WTC11 (cell line): ENCODE measurements at regions not wholly inside any gene's neighbourhood (a gene's known extent, or its start where the extent isn't known, plus 50 kb on each side); places are given as distances from the start of the nearest gene placed in this dataset.

Source experiments
- ATAC-seq: fragments of 200-7000 bp; cut with Tn5 transposase; 2 replicates; pipeline ENCODE4 v1.10.0; 2021; ENCODE audit warnings: mild to moderate bottlenecking, moderate library complexity
- CTCF ChIA-PET: fragments of 300-600 bp; sonication (Branson Sonifier 250); formaldehyde crosslinking; loops from one replicate; lab custom pipeline; 2021; ENCODE audit warnings: antibody characterized with exemption; lab: Charles Lee
- POLR2A ChIA-PET: fragments of 350-600 bp; sonication (Branson Sonifier 250); formaldehyde crosslinking; loops from one replicate; lab custom pipeline; 2021; ENCODE audit warnings: antibody characterized with exemption; lab: Charles Lee
- DNase-seq: peaks from one replicate; pipeline ENCODE4 v3.0.0; 2021; ENCODE audit warnings: low spot score
- H3K27ac Mint-ChIP-seq: 2 replicates; pipeline ENCODE4 v1.8.0; 2021; ENCODE audit warnings: mixed read lengths
- H3K27me3 Mint-ChIP-seq: 2 replicates; pipeline ENCODE4 v1.8.0; 2021; ENCODE audit warnings: low read depth, mild to moderate bottlenecking, moderate library complexity, mixed read lengths
- H3K36me3 Mint-ChIP-seq: 2 replicates; pipeline ENCODE4 v1.8.0; 2021; ENCODE audit warnings: mixed read lengths
- H3K4me1 Mint-ChIP-seq: 2 replicates; pipeline ENCODE4 v1.8.0; 2022; ENCODE audit warnings: mixed read lengths
- H3K4me3 Mint-ChIP-seq: 2 replicates; pipeline ENCODE4 v1.8.0; 2021; ENCODE audit warnings: mild to moderate bottlenecking, moderate library complexity, mixed read lengths
- H3K9me3 Mint-ChIP-seq: 2 replicates; pipeline ENCODE4 v1.8.0; 2021; ENCODE audit warnings: mixed read lengths
- ETV6 ChIP-seq: sonication (generic); formaldehyde crosslinking; IDR thresholded peaks from 2 replicates; pipeline ENCODE4 v1.8.1; 2022; ENCODE audit warnings: mild to moderate bottlenecking, missing genetic modification reagents
- MYBL2 ChIP-seq: sonication (generic); formaldehyde crosslinking; IDR thresholded peaks from 2 replicates; pipeline ENCODE4 v1.8.1; 2023; ENCODE audit warnings: mild to moderate bottlenecking, moderate library complexity, missing genetic modification reagents
- NFATC4 ChIP-seq: fragments of 250-450 bp; sonication (Bioruptor Pico); IDR thresholded peaks from 2 replicates; pipeline ENCODE4 v1.9.0; 2021; ENCODE audit warnings: mild to moderate bottlenecking
- NR2C2 ChIP-seq: sonication (generic); formaldehyde crosslinking; IDR thresholded peaks from 2 replicates; pipeline ENCODE4 v1.8.0; 2022; ENCODE audit warnings: mild to moderate bottlenecking, missing genetic modification reagents
- RELA ChIP-seq: sonication (generic); formaldehyde crosslinking; IDR thresholded peaks from 2 replicates; pipeline ENCODE4 v1.8.1; 2022; ENCODE audit warnings: missing genetic modification reagents, mild to moderate bottlenecking, borderline replicate concordance
- SMAD3 ChIP-seq: sonication (generic); formaldehyde crosslinking; IDR thresholded peaks from 2 replicates; pipeline ENCODE4 v1.8.0; 2022; ENCODE audit warnings: missing genetic modification reagents, mild to moderate bottlenecking, borderline replicate concordance
- SOX15 ChIP-seq: fragments of 250-450 bp; sonication (Bioruptor Pico); IDR thresholded peaks from 2 replicates; pipeline ENCODE4 v1.9.0; 2021; ENCODE audit warnings: mild to moderate bottlenecking
- ZNF396 ChIP-seq: fragments of 250-450 bp; sonication (Bioruptor Pico); IDR thresholded peaks from 2 replicates; pipeline ENCODE4 v1.8.0; 2021; ENCODE audit warnings: mild to moderate bottlenecking, moderate library complexity, borderline replicate concordance
- TF ChIP-seq, protein P1 (sequence below): sonication (generic); formaldehyde crosslinking; IDR thresholded peaks from 2 replicates; pipeline ENCODE4 v1.8.0; 2022; ENCODE audit warnings: mild to moderate bottlenecking, missing genetic modification reagents
- TF ChIP-seq, protein P2 (sequence below): sonication (generic); formaldehyde crosslinking; conservative IDR thresholded peaks from 2 replicates; pipeline ENCODE4 v1.8.1; 2023; ENCODE audit warnings: mild to moderate bottlenecking, low read depth, missing genetic modification reagents, moderate library complexity
- TF ChIP-seq, protein P3 (sequence below): sonication (generic); formaldehyde crosslinking; IDR thresholded peaks from 2 replicates; pipeline ENCODE4 v1.8.1; 2023; ENCODE audit warnings: mild to moderate bottlenecking, missing genetic modification reagents, moderate library complexity
- TF ChIP-seq, protein P4 (sequence below): sonication (generic); formaldehyde crosslinking; IDR thresholded peaks from 2 replicates; pipeline ENCODE4 v1.8.0; 2023; ENCODE audit warnings: missing genetic modification reagents
- TF ChIP-seq, protein P5 (sequence below): sonication (generic); formaldehyde crosslinking; IDR thresholded peaks from 2 replicates; pipeline ENCODE4 v1.8.1; 2023; ENCODE audit warnings: mild to moderate bottlenecking, moderate library complexity, missing genetic modification reagents
- TF ChIP-seq, protein P6 (sequence below): fragments of 250-450 bp; sonication (Bioruptor Pico); IDR thresholded peaks from 2 replicates; pipeline ENCODE4 v2.1.2; 2022; ENCODE audit warnings: mild to moderate bottlenecking, moderate library complexity
- TF ChIP-seq, protein P7 (sequence below): sonication (generic); formaldehyde crosslinking; IDR thresholded peaks from 2 replicates; pipeline ENCODE4 v1.8.1; 2023; ENCODE audit warnings: mild to moderate bottlenecking, missing genetic modification reagents, moderate library complexity

DNA sequence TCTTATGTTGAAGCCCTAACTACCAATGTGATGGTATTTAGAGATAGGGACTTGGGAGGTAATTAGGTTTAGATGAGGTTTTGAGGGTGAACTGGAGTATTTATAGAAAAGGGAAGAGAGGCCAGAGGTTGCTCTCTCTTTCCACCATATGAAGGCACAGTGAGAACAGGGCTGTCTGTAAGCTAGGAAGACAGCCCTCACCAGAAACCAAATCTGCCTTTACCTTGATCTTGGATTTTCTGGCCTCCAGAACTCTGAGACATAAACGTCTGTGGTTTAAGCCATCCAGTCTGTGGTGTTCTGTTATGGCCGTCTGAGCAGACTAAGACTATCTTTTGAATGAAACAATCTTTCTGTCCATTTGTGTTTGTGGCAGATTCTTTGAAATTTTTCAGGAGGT lies 223.7 kb downstream of the PDHA2 start:
- Mint-ChIP-seq H3K9me3 (peaks cover 20% of the 10 kb centered on the region), H3K4me3 (no peak overlapping the region), H3K4me1 (no peaks in the 10 kb centered on the region), H3K36me3 (0 out of 2 replicates have a peak, but pooled peaks cover 3% of the 10 kb centered on the region), H3K27me3 (no peaks in the 10 kb centered on the region), H3K27ac (no peak overlapping the region)
- ChIA-PET CTCF (no interaction called here), POLR2A (no interaction called here)
- TF ChIP-seq MYBL2 (CRISPR knock-in tag) (no peak), NFATC4 (CRISPR knock-in tag) (no peak), RELA (CRISPR knock-in tag) (no peak), SOX15 (no peak), ETV6 (CRISPR knock-in tag) (no peak)
- TF ChIP-seq, protein P1, sequence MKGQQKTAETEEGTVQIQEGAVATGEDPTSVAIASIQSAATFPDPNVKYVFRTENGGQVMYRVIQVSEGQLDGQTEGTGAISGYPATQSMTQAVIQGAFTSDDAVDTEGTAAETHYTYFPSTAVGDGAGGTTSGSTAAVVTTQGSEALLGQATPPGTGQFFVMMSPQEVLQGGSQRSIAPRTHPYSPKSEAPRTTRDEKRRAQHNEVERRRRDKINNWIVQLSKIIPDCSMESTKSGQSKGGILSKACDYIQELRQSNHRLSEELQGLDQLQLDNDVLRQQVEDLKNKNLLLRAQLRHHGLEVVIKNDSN (CRISPR knock-in tag): no peak
- TF ChIP-seq, protein P2, sequence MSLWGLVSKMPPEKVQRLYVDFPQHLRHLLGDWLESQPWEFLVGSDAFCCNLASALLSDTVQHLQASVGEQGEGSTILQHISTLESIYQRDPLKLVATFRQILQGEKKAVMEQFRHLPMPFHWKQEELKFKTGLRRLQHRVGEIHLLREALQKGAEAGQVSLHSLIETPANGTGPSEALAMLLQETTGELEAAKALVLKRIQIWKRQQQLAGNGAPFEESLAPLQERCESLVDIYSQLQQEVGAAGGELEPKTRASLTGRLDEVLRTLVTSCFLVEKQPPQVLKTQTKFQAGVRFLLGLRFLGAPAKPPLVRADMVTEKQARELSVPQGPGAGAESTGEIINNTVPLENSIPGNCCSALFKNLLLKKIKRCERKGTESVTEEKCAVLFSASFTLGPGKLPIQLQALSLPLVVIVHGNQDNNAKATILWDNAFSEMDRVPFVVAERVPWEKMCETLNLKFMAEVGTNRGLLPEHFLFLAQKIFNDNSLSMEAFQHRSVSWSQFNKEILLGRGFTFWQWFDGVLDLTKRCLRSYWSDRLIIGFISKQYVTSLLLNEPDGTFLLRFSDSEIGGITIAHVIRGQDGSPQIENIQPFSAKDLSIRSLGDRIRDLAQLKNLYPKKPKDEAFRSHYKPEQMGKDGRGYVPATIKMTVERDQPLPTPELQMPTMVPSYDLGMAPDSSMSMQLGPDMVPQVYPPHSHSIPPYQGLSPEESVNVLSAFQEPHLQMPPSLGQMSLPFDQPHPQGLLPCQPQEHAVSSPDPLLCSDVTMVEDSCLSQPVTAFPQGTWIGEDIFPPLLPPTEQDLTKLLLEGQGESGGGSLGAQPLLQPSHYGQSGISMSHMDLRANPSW (CRISPR knock-in tag): no peak
- TF ChIP-seq, protein P3, sequence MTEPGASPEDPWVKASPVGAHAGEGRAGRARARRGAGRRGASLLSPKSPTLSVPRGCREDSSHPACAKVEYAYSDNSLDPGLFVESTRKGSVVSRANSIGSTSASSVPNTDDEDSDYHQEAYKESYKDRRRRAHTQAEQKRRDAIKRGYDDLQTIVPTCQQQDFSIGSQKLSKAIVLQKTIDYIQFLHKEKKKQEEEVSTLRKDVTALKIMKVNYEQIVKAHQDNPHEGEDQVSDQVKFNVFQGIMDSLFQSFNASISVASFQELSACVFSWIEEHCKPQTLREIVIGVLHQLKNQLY: no peak
- TF ChIP-seq, protein P4, sequence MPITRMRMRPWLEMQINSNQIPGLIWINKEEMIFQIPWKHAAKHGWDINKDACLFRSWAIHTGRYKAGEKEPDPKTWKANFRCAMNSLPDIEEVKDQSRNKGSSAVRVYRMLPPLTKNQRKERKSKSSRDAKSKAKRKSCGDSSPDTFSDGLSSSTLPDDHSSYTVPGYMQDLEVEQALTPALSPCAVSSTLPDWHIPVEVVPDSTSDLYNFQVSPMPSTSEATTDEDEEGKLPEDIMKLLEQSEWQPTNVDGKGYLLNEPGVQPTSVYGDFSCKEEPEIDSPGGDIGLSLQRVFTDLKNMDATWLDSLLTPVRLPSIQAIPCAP (CRISPR knock-in tag): no peak
- TF ChIP-seq, protein P5, sequence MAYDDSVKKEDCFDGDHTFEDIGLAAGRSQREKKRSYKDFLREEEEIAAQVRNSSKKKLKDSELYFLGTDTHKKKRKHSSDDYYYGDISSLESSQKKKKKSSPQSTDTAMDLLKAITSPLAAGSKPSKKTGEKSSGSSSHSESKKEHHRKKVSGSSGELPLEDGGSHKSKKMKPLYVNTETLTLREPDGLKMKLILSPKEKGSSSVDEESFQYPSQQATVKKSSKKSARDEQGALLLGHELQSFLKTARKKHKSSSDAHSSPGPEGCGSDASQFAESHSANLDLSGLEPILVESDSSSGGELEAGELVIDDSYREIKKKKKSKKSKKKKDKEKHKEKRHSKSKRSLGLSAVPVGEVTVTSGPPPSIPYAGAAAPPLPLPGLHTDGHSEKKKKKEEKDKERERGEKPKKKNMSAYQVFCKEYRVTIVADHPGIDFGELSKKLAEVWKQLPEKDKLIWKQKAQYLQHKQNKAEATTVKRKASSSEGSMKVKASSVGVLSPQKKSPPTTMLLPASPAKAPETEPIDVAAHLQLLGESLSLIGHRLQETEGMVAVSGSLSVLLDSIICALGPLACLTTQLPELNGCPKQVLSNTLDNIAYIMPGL (CRISPR knock-in tag): no peak
- TF ChIP-seq, protein P6, sequence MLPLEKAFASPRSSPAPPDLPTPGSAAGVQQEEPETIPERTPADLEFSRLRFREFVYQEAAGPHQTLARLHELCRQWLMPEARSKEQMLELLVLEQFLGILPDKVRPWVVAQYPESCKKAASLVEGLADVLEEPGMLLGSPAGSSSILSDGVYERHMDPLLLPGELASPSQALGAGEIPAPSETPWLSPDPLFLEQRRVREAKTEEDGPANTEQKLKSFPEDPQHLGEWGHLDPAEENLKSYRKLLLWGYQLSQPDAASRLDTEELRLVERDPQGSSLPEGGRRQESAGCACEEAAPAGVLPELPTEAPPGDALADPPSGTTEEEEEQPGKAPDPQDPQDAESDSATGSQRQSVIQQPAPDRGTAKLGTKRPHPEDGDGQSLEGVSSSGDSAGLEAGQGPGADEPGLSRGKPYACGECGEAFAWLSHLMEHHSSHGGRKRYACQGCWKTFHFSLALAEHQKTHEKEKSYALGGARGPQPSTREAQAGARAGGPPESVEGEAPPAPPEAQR (CRISPR knock-in tag): no peak
- no peak for DNase-seq
- ATAC-seq: no peak

DNA sequence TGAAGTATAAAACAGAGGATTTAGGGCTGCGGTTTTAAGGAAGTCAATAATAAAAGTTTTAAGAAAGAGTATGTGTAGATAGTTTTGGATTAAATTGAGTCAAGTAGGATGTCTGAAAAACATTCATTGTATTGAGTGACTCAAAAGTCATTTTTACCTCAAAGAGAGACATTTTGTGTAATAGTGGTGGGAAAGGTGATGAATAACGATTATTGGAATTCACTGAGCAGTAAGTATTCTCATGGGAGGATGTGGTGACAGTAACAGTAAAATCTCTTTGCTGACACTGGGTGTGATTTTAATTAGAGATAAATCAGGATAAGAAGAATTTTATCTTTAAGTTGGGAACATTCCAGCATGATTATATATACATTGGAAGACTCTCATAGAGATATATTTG lies 233.6 kb downstream of the PDHA2 start:
- H3K27me3 Mint-ChIP-seq: no peaks in the 10 kb centered on the region

More for the DNA sequence above, 233.6 kb downstream of the PDHA2 start:
- Mint-ChIP-seq H3K4me3 (no peak overlapping the region), H3K36me3 (0 out of 2 replicates have a peak, but pooled peaks cover 4% of the 10 kb centered on the region), H3K4me1 (no peaks in the 10 kb centered on the region), H3K27ac (no peak overlapping the region), H3K9me3 (peaks cover 11% of the 10 kb centered on the region)
- CTCF ChIA-PET: no interaction called here
- DNase-seq (no peak), ATAC-seq (no peak)
- TF ChIP-seq ETV6 (CRISPR knock-in tag): no peak
- no peak for TF ChIP-seq NR2C2 (CRISPR knock-in tag)
- TF ChIP-seq ZNF396 (CRISPR knock-in tag): no peak
- TF ChIP-seq, protein P7, sequence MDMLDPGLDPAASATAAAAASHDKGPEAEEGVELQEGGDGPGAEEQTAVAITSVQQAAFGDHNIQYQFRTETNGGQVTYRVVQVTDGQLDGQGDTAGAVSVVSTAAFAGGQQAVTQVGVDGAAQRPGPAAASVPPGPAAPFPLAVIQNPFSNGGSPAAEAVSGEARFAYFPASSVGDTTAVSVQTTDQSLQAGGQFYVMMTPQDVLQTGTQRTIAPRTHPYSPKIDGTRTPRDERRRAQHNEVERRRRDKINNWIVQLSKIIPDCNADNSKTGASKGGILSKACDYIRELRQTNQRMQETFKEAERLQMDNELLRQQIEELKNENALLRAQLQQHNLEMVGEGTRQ (CRISPR knock-in tag): no peak
- TF ChIP-seq SMAD3 (CRISPR knock-in tag): no peak
- POLR2A ChIA-PET: no interaction called here
